ENCODE measurements at regions not wholly inside any gene's neighbourhood (a gene's known extent, or its start where the extent isn't known, plus 50 kb on each side); places are given as distances from the start of the nearest gene placed in this dataset.

DNA sequence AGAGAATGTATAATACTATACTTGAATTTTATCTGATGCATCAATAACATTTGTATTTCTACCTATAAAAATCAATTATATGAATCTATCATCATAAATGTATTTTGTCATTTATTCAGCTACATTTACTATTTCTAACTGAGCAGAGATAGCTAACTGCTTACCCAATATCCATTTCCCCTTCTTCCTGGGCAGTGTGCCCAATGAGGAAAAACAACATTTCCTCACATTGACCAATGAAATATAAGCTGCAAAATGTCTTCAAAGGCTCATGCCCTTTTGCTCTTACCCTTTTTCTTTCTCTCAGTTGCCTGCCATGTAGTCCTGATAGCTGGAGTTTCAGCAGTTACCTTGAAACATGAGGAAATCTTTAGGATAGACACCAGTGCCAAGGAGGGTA is 385.8 kb upstream of the PCSK5 start:
- H3K27me3 ChIP-seq (replicated peaks; ENCODE audit: control insufficient read depth, insufficient read depth, low read length): no peaks in the 10 kb centered on the region
- no peak overlapping the region for H3K4me3 ChIP-seq (replicated peaks; ENCODE audit: low read depth, low read length)
- TF ChIP-seq, protein P1, sequence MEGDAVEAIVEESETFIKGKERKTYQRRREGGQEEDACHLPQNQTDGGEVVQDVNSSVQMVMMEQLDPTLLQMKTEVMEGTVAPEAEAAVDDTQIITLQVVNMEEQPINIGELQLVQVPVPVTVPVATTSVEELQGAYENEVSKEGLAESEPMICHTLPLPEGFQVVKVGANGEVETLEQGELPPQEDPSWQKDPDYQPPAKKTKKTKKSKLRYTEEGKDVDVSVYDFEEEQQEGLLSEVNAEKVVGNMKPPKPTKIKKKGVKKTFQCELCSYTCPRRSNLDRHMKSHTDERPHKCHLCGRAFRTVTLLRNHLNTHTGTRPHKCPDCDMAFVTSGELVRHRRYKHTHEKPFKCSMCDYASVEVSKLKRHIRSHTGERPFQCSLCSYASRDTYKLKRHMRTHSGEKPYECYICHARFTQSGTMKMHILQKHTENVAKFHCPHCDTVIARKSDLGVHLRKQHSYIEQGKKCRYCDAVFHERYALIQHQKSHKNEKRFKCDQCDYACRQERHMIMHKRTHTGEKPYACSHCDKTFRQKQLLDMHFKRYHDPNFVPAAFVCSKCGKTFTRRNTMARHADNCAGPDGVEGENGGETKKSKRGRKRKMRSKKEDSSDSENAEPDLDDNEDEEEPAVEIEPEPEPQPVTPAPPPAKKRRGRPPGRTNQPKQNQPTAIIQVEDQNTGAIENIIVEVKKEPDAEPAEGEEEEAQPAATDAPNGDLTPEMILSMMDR (IDR thresholded peaks at IDR 0.05; ENCODE audit: insufficient read depth, low read length, poor library complexity, severe bottlenecking): no peak
- no peaks in the 10 kb centered on the region for H3K36me3 ChIP-seq (ENCODE audit: control insufficient read depth, insufficient read depth, low read length)
- DNase-seq (ENCODE audit: extremely low read depth, insufficient read length): no peak

DNA sequence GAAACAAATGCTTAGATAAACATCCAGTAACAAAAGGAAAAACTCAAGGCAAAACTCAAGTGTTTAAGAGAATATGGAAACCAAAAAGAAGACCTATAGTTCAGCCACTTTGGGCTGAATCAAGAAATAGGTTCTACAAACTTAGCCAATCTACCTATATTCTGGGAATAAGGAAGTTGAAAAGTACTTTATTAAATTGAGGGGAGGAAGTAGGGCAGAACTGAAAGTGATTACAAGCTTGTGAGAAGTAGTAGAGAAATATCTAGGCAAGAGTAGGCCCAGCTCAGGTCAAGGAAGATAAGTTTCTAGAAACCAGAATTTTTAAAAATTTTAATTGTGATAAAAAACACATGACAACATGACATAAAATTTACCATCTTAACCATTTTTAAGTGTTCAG is 384.8 kb upstream of the PCSK5 start:
- Histone ChIP-seq H3K4me3 (replicated peaks; ENCODE audit: low read depth, low read length) (no peak overlapping the region), H3K27me3 (replicated peaks; ENCODE audit: control insufficient read depth, insufficient read depth, low read length) (no peaks in the 10 kb centered on the region), H3K36me3 (ENCODE audit: control insufficient read depth, insufficient read depth, low read length) (no peaks in the 10 kb centered on the region)
- DNase-seq (ENCODE audit: extremely low read depth, insufficient read length): no peak
- TF ChIP-seq, protein P1 (IDR thresholded peaks at IDR 0.05; ENCODE audit: insufficient read depth, low read length, poor library complexity, severe bottlenecking): no peak

DNA sequence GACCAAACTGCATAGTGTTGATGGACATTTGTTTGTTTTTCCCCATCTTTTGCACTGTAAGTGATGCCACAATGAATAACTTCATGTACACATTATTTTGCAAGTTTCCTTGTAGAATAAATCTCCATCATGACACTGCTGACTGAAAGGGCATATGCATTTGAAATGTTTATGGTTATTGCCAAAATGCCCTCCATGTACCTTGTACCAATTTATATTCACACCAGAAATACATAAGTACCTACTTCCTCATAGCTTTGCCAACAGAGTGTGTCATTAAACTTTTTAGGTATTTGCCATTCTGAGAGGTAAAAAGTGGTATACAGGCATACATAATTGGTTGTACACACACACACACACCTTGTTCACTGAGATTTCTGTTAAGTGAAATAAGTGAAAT is 361.0 kb upstream of the PCSK5 start:
- no peaks in the 10 kb centered on the region for H3K27me3 ChIP-seq (replicated peaks; ENCODE audit: control insufficient read depth, insufficient read depth, low read length)
- DNase-seq (ENCODE audit: extremely low read depth, insufficient read length): no peak
- H3K36me3 ChIP-seq (ENCODE audit: control insufficient read depth, insufficient read depth, low read length): no peaks in the 10 kb centered on the region
- TF ChIP-seq, protein P1 (IDR thresholded peaks at IDR 0.05; ENCODE audit: insufficient read depth, low read length, poor library complexity, severe bottlenecking): no peak
- H3K4me3 ChIP-seq (replicated peaks; ENCODE audit: low read depth, low read length): no peak overlapping the region

DNA sequence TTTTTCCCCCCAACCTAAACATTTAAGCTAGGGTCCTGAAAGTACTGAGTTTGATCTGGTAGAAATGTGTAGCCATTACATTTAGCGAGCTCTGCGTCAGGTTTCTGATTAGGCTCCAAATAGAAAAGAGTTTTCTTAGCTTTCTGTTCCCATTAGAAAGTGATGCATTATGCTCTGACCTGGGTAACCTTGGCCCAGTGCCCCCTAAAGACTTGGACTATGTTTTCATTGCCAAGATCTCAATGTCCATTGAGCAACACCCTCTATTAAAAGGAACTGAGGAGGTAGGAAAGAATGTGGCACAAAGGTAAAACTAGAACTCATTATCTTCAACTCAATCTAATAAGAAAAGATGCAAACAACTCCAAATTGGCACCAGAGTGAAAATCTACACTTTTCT is 358.9 kb upstream of the PCSK5 start:
- DNase-seq (ENCODE audit: extremely low read depth, insufficient read length): no peak
- H3K36me3 ChIP-seq (ENCODE audit: control insufficient read depth, insufficient read depth, low read length): no peaks in the 10 kb centered on the region
- H3K27me3 ChIP-seq (replicated peaks; ENCODE audit: control insufficient read depth, insufficient read depth, low read length): no peaks in the 10 kb centered on the region
- H3K4me3 ChIP-seq (replicated peaks; ENCODE audit: low read depth, low read length): no peak overlapping the region
- TF ChIP-seq, protein P1 (IDR thresholded peaks at IDR 0.05; ENCODE audit: insufficient read depth, low read length, poor library complexity, severe bottlenecking): no peak

DNA sequence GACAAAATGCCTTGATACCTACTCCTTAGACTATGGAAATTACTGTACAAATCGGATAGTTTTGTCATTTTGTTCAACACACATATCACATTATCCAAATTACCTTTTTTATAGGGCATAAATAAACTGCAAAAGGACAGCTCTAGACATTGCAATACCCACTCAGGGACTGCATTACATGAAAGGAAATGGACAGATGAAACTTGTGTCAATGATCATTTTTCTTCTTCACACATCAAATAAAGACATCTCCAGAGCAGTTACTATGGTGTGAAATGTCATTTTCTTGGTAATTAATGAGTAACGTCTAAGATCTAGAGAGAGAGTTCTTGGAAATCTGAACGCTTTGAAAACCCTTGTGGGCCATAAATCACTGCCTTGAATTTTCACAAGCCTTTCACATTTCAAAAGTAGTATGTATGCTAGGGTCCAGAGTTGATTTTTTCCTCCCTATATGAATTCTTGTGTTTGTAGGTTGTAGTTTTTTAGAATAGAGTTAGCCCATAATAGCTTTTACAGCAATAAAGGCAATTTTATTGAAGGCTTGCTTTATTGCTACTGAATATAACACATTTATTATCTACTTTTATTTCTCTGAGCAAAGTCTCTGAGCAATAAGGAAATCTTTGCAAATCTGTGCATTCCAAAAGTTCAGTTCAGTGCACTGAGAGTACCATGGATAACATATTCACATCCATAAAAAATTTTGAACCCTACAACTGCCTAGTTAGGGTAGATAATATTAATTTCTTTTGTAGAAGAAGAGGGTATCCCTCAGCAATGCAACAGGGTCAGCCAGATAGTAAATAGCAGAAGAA is 358.0 kb upstream of the PCSK5 start:
- DNase-seq (ENCODE audit: extremely low read depth, insufficient read length): no peak
- no peak overlapping the region for H3K4me3 ChIP-seq (replicated peaks; ENCODE audit: low read depth, low read length)
- TF ChIP-seq, protein P1 (IDR thresholded peaks at IDR 0.05; ENCODE audit: insufficient read depth, low read length, poor library complexity, severe bottlenecking): no peak
- no peaks in the 10 kb centered on the region for H3K36me3 ChIP-seq (ENCODE audit: control insufficient read depth, insufficient read depth, low read length)
- H3K27me3 ChIP-seq (replicated peaks; ENCODE audit: control insufficient read depth, insufficient read depth, low read length): no peaks in the 10 kb centered on the region

Data from GM06990 (cell line).